ENCODE measurements at regions not wholly inside any gene's neighbourhood (a gene's known extent, or its start where the extent isn't known, plus 50 kb on each side); places are given as distances from the start of the nearest gene placed in this dataset.

GRCh38 chr7:25503306-25503705, 275.0 kb upstream of the NPVF start:
- Mint-ChIP-seq H3K4me3 (ENCODE audit: unreplicated experiment) (no peak overlapping the region), H3K27me3 (ENCODE audit: unreplicated experiment) (peaks cover 20% of the 10 kb centered on the region), H3K27ac (ENCODE audit: unreplicated experiment) (no peak overlapping the region), H3K36me3 (ENCODE audit: unreplicated experiment) (no peaks in the 10 kb centered on the region), H3K4me1 (ENCODE audit: unreplicated experiment) (no peaks in the 10 kb centered on the region), H3K9me3 (ENCODE audit: unreplicated experiment) (no peaks in the 10 kb centered on the region)
- TF ChIP-seq CTCF (IDR thresholded peaks at IDR 0.05): no peak
- no peak for DNase-seq (ENCODE audit: extremely low spot score, unreplicated experiment)

GRCh38 chr7:25512061-25512687, 283.9 kb upstream of the NPVF start:
- Mint-ChIP-seq H3K27me3 (ENCODE audit: unreplicated experiment) (peaks cover 21% of the 10 kb centered on the region), H3K36me3 (ENCODE audit: unreplicated experiment) (no peaks in the 10 kb centered on the region), H3K4me1 (ENCODE audit: unreplicated experiment) (no peaks in the 10 kb centered on the region), H3K9me3 (ENCODE audit: unreplicated experiment) (peaks cover 6% of the 10 kb centered on the region), H3K27ac (ENCODE audit: unreplicated experiment) (no peak overlapping the region), H3K4me3 (ENCODE audit: unreplicated experiment) (no peak overlapping the region)
- TF ChIP-seq CTCF (IDR thresholded peaks at IDR 0.05): no peak
- no peak for DNase-seq (ENCODE audit: extremely low spot score, unreplicated experiment)

- Mint-ChIP-seq H3K4me1 (ENCODE audit: unreplicated experiment) (no peaks in the 10 kb centered on the region), H3K27ac (ENCODE audit: unreplicated experiment) (no peak overlapping the region), H3K36me3 (ENCODE audit: unreplicated experiment) (no peaks in the 10 kb centered on the region), H3K4me3 (ENCODE audit: unreplicated experiment) (no peak overlapping the region), H3K27me3 (ENCODE audit: unreplicated experiment) (peaks cover 24% of the 10 kb centered on the region), H3K9me3 (ENCODE audit: unreplicated experiment) (no peaks in the 10 kb centered on the region)
- TF ChIP-seq CTCF (IDR thresholded peaks at IDR 0.05): no peak
- DNase-seq (ENCODE audit: extremely low spot score, unreplicated experiment): no peak
These were observed 287.5 kb upstream of the NPVF start for GRCh38 chr7:25515633-25516275.

- no peak for DNase-seq (ENCODE audit: extremely low spot score, unreplicated experiment)
These were observed 289.6 kb upstream of the NPVF start for GRCh38 chr7:25517906-25518305.

More at GRCh38 chr7:25517906-25518305, 289.6 kb upstream of the NPVF start:
- H3K36me3 Mint-ChIP-seq (ENCODE audit: unreplicated experiment): no peaks in the 10 kb centered on the region
- no peak overlapping the region for H3K27ac Mint-ChIP-seq (ENCODE audit: unreplicated experiment)
- H3K27me3 Mint-ChIP-seq (ENCODE audit: unreplicated experiment): peaks cover 24% of the 10 kb centered on the region
- H3K4me3 Mint-ChIP-seq (ENCODE audit: unreplicated experiment): no peak overlapping the region
- TF ChIP-seq CTCF (IDR thresholded peaks at IDR 0.05): no peak
- no peaks in the 10 kb centered on the region for H3K9me3 Mint-ChIP-seq (ENCODE audit: unreplicated experiment)
- H3K4me1 Mint-ChIP-seq (ENCODE audit: unreplicated experiment): no peaks in the 10 kb centered on the region
